ENCODE measurements at regions not wholly inside any gene's neighbourhood (a gene's known extent, or its start where the extent isn't known, plus 50 kb on each side); places are given as distances from the start of the nearest gene placed in this dataset.

DNA sequence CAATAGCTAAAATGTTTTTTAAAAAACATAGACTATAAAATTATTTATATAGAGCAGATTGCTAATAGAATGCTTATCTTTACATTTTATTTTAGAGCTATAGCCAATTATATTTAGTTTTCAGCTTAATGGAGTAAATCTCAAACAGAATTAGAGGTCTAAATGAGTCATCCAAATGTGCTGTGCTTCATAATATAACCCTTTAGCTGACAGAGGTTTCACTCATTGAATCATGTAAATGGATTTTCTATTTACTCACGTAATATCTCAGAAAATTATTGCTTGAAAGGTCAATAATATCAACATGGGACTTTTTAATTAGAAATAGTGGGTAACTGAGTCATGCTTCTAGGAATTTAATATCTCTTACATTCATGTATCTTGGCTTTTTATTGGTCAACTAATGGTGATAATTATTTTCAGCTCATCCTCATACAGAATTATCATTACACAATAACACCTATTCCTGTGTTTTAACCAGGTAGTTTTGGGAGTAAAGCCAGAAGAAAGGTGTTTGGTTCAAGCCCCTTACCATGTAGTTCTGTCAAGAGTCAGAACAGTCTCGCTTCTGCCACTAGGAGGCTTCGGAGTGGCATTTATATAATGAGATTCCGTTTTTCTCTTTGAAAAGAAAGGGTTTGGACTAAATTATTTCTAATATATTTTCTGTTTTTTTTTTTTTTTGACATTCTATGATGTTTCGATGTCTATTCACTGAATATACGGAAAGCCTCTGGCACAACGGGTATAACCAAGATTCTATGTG is 217.6 kb downstream of the CDH7 start:
- no peak for DNase-seq (ENCODE audit: extremely low read depth in 1 of 11, low read depth in 9 of 11, low spot score in 4 of 11)

GRCh38 chr18:65955747-65956146 is 204.9 kb downstream of the CDH7 start:
- no peak for DNase-seq (ENCODE audit: extremely low read depth in 1 of 11, low read depth in 9 of 11, low spot score in 4 of 11)

DNA sequence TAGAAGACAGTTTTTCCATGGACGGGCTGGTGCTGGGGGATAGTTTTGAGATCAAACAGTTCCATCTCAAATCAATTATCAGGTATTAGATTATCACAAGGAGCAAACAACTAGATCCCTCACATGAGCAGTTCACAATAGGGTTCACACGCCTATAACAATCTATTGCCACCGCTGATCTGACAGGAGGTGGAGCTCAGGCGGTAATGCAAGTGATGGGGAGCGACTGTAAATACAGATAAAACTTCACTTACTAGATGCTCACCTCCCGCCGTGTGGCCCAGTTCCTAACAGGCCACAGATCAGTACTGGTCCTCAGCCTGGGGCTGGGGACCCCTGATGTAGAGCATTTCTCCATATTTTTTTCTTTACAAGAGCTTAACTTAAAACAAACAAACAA is 203.6 kb downstream of the CDH7 start:
- DNase-seq (ENCODE audit: extremely low read depth in 1 of 11, low read depth in 9 of 11, low spot score in 4 of 11), result no peak

DNA sequence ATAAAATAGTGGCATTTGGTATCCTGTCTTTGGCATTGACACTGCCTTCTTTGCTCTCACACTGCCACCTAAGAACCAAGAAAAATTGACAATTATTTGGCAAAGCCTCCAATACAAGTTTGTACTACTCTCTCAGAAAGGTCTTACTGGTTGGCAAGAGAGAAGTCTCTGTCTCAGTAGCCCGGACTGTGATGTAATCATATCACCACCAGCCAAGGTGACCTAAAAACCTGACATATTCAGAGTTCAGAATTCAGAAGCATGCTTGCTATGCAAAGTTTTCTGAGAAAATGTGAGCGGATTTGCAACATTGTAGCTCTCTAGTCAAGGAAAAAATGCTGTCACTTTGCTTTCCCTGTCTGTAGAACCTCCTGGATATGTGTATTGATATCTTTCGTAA is 196.0 kb downstream of the CDH7 start:
- DNase-seq (ENCODE audit: extremely low read depth in 1 of 11, low read depth in 9 of 11, low spot score in 4 of 11), result no peak

DNA sequence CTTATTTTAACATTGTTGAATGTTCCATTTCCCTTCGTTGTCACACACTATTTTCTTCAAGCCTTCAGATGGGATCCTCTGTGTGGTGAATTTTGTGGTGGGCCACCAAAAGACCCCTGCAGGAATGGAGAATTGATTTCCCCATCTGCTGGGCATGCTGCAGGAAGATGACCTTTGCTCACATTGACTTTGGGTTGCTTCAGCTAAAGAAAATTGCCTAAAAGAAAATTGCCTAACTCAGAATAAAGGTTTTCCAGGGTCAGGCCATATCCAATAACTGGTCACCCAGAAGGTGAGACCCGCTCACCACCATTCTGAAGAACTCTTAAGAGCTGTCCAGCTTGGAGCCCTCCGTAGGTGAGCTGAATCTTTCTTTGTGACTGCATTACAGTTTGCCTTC is 192.5 kb downstream of the CDH7 start:
- no peak for DNase-seq (ENCODE audit: extremely low read depth in 1 of 11, low read depth in 9 of 11, low spot score in 4 of 11)

DNA sequence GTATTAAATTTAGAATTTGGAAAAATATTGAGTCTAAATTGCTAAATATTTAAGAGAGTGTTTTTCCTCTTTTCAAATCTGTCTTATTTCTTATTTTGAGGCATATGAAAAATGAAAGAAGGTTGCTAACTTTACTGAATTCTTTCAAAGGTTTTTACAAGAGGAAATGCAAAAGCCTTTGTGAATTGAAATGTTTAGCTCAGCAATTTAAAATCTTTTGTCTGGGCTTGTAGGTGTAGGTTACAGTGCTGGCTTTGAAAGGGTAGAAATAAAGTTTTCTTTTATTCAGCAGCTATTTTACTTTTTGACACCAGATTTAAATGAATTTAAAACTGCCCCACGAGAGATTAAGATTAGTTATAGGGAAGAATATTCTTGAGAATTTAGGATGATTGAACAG is 192.0 kb downstream of the CDH7 start:
- no peak for DNase-seq (ENCODE audit: extremely low read depth in 1 of 11, low read depth in 9 of 11, low spot score in 4 of 11)

DNA sequence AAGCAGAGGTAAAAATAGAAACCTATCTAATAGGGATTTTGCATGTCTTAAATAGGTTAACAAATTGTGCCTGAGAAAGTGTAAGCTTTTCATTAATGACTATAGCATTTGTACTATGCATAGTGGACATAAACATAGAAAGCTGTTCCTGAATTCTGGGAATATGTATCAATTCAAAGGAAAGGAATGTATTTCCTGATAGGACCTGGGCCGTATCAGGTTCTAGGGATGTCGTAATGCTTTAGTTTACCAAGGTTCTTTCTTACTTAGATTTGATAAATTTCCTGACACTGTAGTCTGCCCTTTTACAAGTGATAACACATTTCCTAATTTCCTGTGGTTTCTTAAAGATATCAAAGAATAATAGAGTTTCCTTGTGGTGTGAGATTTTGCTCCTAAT is 191.3 kb downstream of the CDH7 start:
- no peak for DNase-seq (ENCODE audit: extremely low read depth in 1 of 11, low read depth in 9 of 11, low spot score in 4 of 11)

GRCh38 chr18:65941482-65941881 is 190.7 kb downstream of the CDH7 start:
- DNase-seq (ENCODE audit: extremely low read depth in 1 of 11, low read depth in 9 of 11, low spot score in 4 of 11), result no peak
